ENCODE measurements at regions not wholly inside any gene's neighbourhood (a gene's known extent, or its start where the extent isn't known, plus 50 kb on each side); places are given as distances from the start of the nearest gene placed in this dataset.

DNA sequence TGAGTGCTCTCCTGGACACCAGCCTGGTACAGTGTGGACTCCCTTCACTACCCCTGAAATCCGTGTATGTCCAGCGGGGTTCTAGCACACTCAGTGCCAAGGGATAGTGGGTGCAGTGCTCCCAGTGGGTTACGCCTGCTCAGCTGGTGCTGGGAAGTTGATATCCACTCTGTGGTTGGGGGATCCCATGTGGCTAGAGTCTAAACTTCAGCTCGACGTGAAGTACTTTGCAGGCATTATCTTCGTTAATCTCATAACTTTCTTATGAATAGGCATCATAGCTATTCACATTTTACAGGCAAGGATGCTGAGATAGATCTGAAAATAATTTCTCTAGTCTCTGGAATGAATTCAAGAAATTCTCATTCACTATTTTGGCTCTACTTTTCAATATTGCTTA, 433.2 kb upstream of the HTR2A start:
- TF ChIP-seq, protein P1, sequence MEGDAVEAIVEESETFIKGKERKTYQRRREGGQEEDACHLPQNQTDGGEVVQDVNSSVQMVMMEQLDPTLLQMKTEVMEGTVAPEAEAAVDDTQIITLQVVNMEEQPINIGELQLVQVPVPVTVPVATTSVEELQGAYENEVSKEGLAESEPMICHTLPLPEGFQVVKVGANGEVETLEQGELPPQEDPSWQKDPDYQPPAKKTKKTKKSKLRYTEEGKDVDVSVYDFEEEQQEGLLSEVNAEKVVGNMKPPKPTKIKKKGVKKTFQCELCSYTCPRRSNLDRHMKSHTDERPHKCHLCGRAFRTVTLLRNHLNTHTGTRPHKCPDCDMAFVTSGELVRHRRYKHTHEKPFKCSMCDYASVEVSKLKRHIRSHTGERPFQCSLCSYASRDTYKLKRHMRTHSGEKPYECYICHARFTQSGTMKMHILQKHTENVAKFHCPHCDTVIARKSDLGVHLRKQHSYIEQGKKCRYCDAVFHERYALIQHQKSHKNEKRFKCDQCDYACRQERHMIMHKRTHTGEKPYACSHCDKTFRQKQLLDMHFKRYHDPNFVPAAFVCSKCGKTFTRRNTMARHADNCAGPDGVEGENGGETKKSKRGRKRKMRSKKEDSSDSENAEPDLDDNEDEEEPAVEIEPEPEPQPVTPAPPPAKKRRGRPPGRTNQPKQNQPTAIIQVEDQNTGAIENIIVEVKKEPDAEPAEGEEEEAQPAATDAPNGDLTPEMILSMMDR (IDR thresholded peaks at IDR 0.05; ENCODE audit: low read depth, low read length), result no peak
- TF ChIP-seq, protein P2, sequence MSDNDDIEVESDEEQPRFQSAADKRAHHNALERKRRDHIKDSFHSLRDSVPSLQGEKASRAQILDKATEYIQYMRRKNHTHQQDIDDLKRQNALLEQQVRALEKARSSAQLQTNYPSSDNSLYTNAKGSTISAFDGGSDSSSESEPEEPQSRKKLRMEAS (IDR thresholded peaks at IDR 0.05; ENCODE audit: low read depth, low read length), result no peak
- TF ChIP-seq POLR2A (IDR thresholded peaks at IDR 0.05; ENCODE audit: extremely low read depth, insufficient read length), result no peak

Data from NB4 (cell line).